GM12878 (cell line): ENCODE measurements at regions not wholly inside any gene's neighbourhood (a gene's known extent, or its start where the extent isn't known, plus 50 kb on each side); places are given as distances from the start of the nearest gene placed in this dataset.

Experiments used
- ATAC-seq: fragments of 200-7000 bp; cut with Tn5 transposase; 3 replicates; pipeline ENCODE4 v1.9.1; 2020; ENCODE audit warnings: mild to moderate bottlenecking, moderate library complexity
- BruUV-seq: library from RNA; stranded (reverse); fragments of 400-500 nt; replicated peaks from 2 replicates; lab custom pipeline; 2021; lab: Mats Ljungman, UMichigan
- CTCF ChIA-PET: fragments of 300-600 bp; sonication (Branson Sonifier 250); formaldehyde crosslinking; extraction: SDS; loops from one replicate; lab custom pipeline; 2021; ENCODE audit warnings: inconsistent platforms; lab: Yijun Ruan, JAX
- POLR2A ChIA-PET: fragments of 350-600 bp; formaldehyde crosslinking; extraction: SDS; loops from one replicate; lab custom pipeline; 2021; ENCODE audit warnings: inconsistent platforms; lab: Charles Lee
- RAD21 ChIA-PET: fragments of 300-600 bp; sonication (Branson Sonifier 250); formaldehyde crosslinking; loops from one replicate; lab custom pipeline; 2023; ENCODE audit warnings: antibody characterized with exemption; ENCODE audit not compliant: unreplicated experiment; lab: Charles Lee
- SMC1A ChIA-PET: fragments of 300-600 bp; sonication (Branson Sonifier 250); formaldehyde crosslinking; loops from one replicate; lab custom pipeline; 2023; ENCODE audit not compliant: unreplicated experiment, uncharacterized antibody; lab: Charles Lee
- DNase-seq: peaks from one replicate; pipeline ENCODE4 v3.0.0-alpha.2; 2011; ENCODE audit warnings: low read depth, low spot score
- FAIRE-seq: peaks from 3 replicates; lab custom pipeline; 2011; peaks lifted over from hg19 to GRCh38; lab: Jason Lieb, UNC
- H2AFZ ChIP-seq: 2 replicates; pipeline ENCODE4 v1.6.0; 2011; ENCODE audit warnings: low read depth, low read length, control low read depth; ENCODE audit not compliant: control insufficient read depth
- H3K27ac ChIP-seq: 2 replicates; pipeline ENCODE4 v1.5.1; 2011; ENCODE audit warnings: control low read depth; ENCODE audit not compliant: control insufficient read depth, insufficient read depth
- H3K27me3 ChIP-seq, 2 experiments: replicated peaks in 1 of 2; 2 replicates each; pipeline versions ENCODE4 v1.6.0 to v1.6.1; 2011; ENCODE audit warnings: low read length in 1 of 2; ENCODE audit not compliant: control insufficient read depth in 2 of 2, insufficient read depth in 2 of 2
- H3K36me3 ChIP-seq, 2 experiments: 2 replicates each; pipeline ENCODE4 v1.5.1; 2011; ENCODE audit warnings: low read length in 1 of 2; ENCODE audit not compliant: control insufficient read depth in 2 of 2, insufficient read depth in 2 of 2
- H3K4me1 ChIP-seq: 2 replicates; pipeline ENCODE4 v1.6.1; 2011; ENCODE audit warnings: mild to moderate bottlenecking, low read length, moderate library complexity, mixed read lengths; ENCODE audit not compliant: control insufficient read depth, insufficient read depth
- H3K4me2 ChIP-seq: 2 replicates; pipeline ENCODE4 v1.6.0; 2011; ENCODE audit warnings: control low read depth; ENCODE audit not compliant: control insufficient read depth, insufficient read depth
- H3K4me3 ChIP-seq: fragments of 200-600 bp; sonication (generic); 2 replicates; pipeline ENCODE4 v1.5.1; 2016
- H3K79me2 ChIP-seq: 2 replicates; pipeline ENCODE4 v1.6.0; 2011; ENCODE audit warnings: low read length; ENCODE audit not compliant: control insufficient read depth, insufficient read depth
- H3K9ac ChIP-seq: 2 replicates; pipeline ENCODE4 v1.8.0; 2011; ENCODE audit warnings: low read length, control low read depth, mixed read lengths; ENCODE audit not compliant: control insufficient read depth, insufficient read depth
- H3K9me3 ChIP-seq: replicated peaks from 3 replicates; pipeline ENCODE4 v1.5.1; 2011; ENCODE audit warnings: mild to moderate bottlenecking, low read length; ENCODE audit not compliant: control insufficient read depth, insufficient read depth
- H4K20me1 ChIP-seq: 2 replicates; pipeline ENCODE4 v1.6.0; 2011; ENCODE audit not compliant: control insufficient read depth, insufficient read depth
- CBX5 ChIP-seq: sonication (generic); IDR thresholded peaks from 2 replicates; pipeline ENCODE4 v1.6.1; 2016; ENCODE audit warnings: low read depth, moderate library complexity, mild to moderate bottlenecking, inconsistent platforms
- EED ChIP-seq: sonication (generic); IDR thresholded peaks from 2 replicates; pipeline ENCODE4 v1.6.1; 2016; ENCODE audit warnings: antibody characterized with exemption, low read depth
- HCFC1 ChIP-seq: fragments of 150-350 bp; IDR thresholded peaks from 2 replicates; pipeline ENCODE4 v1.6.1; 2014; ENCODE audit warnings: low read length
- JUNB ChIP-seq: IDR thresholded peaks from 2 replicates; pipeline ENCODE4 v1.6.1; 2016; ENCODE audit warnings: antibody characterized with exemption, mild to moderate bottlenecking
- LARP7 ChIP-seq: fragments of 450-650 bp; IDR thresholded peaks from 2 replicates; pipeline ENCODE4 v1.6.1; 2017; ENCODE audit warnings: mild to moderate bottlenecking
- RAD21 ChIP-seq: IDR thresholded peaks from 2 replicates; pipeline ENCODE4 v1.6.1; 2011; ENCODE audit warnings: mild to moderate bottlenecking, low read depth, low read length, moderate library complexity; ENCODE audit not compliant: insufficient read depth
- RB1 ChIP-seq: fragments of 450-650 bp; formaldehyde crosslinking; IDR thresholded peaks from 2 replicates; pipeline ENCODE4 v1.6.1; 2017; ENCODE audit warnings: mild to moderate bottlenecking, borderline replicate concordance
- RUNX3 ChIP-seq: IDR thresholded peaks from 2 replicates; pipeline ENCODE4 v1.6.1; 2012; ENCODE audit warnings: low read length, inconsistent platforms
- SUZ12 ChIP-seq: fragments of 200-600 bp; sonication (generic); IDR thresholded peaks from one replicate; pipeline ENCODE4 v1.6.1; 2018; ENCODE audit warnings: antibody characterized with exemption, mild to moderate bottlenecking; ENCODE audit not compliant: unreplicated experiment
- YBX1 ChIP-seq: fragments of 450-650 bp; IDR thresholded peaks from 2 replicates; pipeline ENCODE4 v1.6.1; 2016; ENCODE audit warnings: antibody characterized with exemption
- ZNF217 ChIP-seq: fragments of 450-650 bp; IDR thresholded peaks from 2 replicates; pipeline ENCODE4 v1.6.1; 2017; ENCODE audit warnings: antibody characterized with exemption, mild to moderate bottlenecking
- WGBS: methylation state at CpG from one replicate; pipeline ENCODE4 v1.1.6; 2016; ENCODE audit warnings: low lambda C conversion rate; ENCODE audit not compliant: insufficient replicate concordance, insufficient coverage; ENCODE audit errors: missing lambda C conversion rate; 5-methylcytosine and 5-hydroxymethylcytosine counted together
- in situ Hi-C: fragments of 300-500 bp; cut with MboI; formaldehyde crosslinking; loops from 9 replicates; pipeline ENCODE4 v1.14.3; 2018; ENCODE audit warnings: mixed read lengths
- intact Hi-C: fragments of 100-400 bp; cut with micrococcal nuclease; formaldehyde crosslinking; loops from one replicate; pipeline ENCODE4 v1.14.2; 2022; ENCODE audit not compliant: unreplicated experiment
- TF ChIP-seq, protein P1 (sequence below): fragments of 450-650 bp; conservative IDR thresholded peaks from 2 replicates; pipeline ENCODE4 v1.6.1; 2017; ENCODE audit warnings: mild to moderate bottlenecking, moderate library complexity
- TF ChIP-seq, protein P2 (sequence below): IDR thresholded peaks from 2 replicates; pipeline ENCODE4 v1.6.1; 2012; ENCODE audit warnings: low read length, inconsistent platforms
- TF ChIP-seq, protein P3 (sequence below): fragments of 450-650 bp; IDR thresholded peaks from 2 replicates; pipeline ENCODE4 v1.6.1; 2017; ENCODE audit warnings: borderline replicate concordance

DNA sequence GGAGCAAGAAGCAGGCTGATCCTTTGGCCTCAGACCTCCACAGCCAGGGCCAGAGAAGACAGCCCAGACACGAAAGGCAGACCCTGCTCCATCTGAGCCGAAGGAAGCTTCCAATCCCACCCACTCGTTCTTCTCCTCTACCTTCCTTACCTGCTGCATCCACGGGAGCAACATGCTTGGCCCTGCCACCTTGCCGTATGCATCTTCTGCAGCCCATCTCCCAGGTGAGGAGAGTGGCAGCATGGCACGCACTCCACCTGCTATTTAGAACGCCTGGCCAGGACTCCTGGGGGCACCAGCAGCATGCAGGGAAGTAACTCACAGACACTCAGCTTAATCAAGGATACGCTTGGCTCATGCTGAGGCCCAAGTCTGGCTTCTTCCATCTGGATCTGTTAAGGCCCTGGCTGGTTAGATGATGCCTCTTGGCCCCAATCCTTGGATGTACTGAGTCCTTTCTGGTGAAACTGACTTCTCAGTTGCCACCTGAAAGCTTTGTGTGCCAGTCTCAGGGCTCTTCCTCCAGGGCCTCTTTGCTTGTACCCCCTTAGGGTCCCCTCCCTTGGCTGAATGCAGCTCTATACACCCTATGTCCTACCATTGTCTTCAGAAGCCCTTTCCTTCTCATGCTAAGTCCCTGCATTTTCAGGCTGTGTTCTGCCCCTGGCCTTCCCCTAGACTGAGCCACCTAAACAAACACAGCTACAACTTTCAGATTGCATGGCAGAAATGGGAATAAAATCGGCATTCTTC, 604.9 kb downstream of the BUD13 start:
- Histone ChIP-seq H3K27me3 (no peaks in the 10 kb centered on the region), H2AFZ (no peak overlapping the region), H3K9me3 (no peaks in the 10 kb centered on the region), H3K36me3 (no peaks in the 10 kb centered on the region), H3K9ac (no peak overlapping the region), H4K20me1 (no peaks in the 10 kb centered on the region), H3K4me2 (no peak overlapping the region), H3K4me1 (no peaks in the 10 kb centered on the region), H3K4me3 (no peak overlapping the region), H3K79me2 (no peaks in the 10 kb centered on the region), H3K27ac (no peak overlapping the region)
- 10% methylated on average over 9 of the region's 9 CpGs for WGBS
- DNase-seq (no peak), FAIRE-seq (no peak), ATAC-seq (no peak)
- intact Hi-C loops (no loop called here), in situ Hi-C loops (no loop called here)
- BruUV-seq = no TSS peak
- CTCF ChIA-PET = interaction anchor here (0.6 kb wide), 1 partner anchor 401 kb away, joined by 3 read pairs; no protein-coding TSS in a partner anchor
- RAD21 ChIA-PET = no interaction called here
- SMC1A ChIA-PET = interaction anchor here (0.8 kb wide), 1 partner anchor 10 kb away, joined by 4 read pairs; no protein-coding TSS in a partner anchor
- POLR2A ChIA-PET = no interaction called here
- TF ChIP-seq EED (no peak), SUZ12 (no peak), LARP7 (no peak), CBX5 (no peak), RUNX3 (no peak), ZNF217 (no peak), JUNB (no peak), RAD21 (no peak), HCFC1 (no peak), RB1 (no peak), YBX1 (no peak)
- TF ChIP-seq, protein P1, sequence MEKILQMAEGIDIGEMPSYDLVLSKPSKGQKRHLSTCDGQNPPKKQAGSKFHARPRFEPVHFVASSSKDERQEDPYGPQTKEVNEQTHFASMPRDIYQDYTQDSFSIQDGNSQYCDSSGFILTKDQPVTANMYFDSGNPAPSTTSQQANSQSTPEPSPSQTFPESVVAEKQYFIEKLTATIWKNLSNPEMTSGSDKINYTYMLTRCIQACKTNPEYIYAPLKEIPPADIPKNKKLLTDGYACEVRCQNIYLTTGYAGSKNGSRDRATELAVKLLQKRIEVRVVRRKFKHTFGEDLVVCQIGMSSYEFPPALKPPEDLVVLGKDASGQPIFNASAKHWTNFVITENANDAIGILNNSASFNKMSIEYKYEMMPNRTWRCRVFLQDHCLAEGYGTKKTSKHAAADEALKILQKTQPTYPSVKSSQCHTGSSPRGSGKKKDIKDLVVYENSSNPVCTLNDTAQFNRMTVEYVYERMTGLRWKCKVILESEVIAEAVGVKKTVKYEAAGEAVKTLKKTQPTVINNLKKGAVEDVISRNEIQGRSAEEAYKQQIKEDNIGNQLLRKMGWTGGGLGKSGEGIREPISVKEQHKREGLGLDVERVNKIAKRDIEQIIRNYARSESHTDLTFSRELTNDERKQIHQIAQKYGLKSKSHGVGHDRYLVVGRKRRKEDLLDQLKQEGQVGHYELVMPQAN = no peak
- TF ChIP-seq, protein P2, sequence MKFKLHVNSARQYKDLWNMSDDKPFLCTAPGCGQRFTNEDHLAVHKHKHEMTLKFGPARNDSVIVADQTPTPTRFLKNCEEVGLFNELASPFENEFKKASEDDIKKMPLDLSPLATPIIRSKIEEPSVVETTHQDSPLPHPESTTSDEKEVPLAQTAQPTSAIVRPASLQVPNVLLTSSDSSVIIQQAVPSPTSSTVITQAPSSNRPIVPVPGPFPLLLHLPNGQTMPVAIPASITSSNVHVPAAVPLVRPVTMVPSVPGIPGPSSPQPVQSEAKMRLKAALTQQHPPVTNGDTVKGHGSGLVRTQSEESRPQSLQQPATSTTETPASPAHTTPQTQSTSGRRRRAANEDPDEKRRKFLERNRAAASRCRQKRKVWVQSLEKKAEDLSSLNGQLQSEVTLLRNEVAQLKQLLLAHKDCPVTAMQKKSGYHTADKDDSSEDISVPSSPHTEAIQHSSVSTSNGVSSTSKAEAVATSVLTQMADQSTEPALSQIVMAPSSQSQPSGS = no peak
- TF ChIP-seq, protein P3, sequence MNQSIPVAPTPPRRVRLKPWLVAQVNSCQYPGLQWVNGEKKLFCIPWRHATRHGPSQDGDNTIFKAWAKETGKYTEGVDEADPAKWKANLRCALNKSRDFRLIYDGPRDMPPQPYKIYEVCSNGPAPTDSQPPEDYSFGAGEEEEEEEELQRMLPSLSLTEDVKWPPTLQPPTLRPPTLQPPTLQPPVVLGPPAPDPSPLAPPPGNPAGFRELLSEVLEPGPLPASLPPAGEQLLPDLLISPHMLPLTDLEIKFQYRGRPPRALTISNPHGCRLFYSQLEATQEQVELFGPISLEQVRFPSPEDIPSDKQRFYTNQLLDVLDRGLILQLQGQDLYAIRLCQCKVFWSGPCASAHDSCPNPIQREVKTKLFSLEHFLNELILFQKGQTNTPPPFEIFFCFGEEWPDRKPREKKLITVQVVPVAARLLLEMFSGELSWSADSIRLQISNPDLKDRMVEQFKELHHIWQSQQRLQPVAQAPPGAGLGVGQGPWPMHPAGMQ = no peak
